ENCODE measurements at regions not wholly inside any gene's neighbourhood (a gene's known extent, or its start where the extent isn't known, plus 50 kb on each side); places are given as distances from the start of the nearest gene placed in this dataset.

DNA sequence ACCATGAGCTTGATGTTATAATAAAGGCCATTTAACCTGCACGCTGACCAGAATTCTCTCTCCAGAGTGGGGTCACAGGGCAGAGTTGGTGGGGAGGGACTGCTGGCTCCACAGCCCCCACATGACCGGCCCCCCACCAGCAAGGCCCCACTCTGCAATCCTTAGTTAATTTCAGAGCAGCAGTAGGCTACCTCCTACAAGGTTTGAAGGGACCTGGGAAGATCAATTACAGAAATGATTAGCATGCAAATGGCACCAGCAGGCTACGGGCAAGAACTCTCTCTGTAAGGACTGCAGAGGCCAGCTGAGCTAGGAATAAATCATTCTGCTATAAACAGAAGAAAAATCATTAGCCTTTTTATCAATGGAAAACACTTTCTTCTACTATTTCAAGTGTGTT lies 135.3 kb downstream of the C1D start:
- DNase-seq = no peak

DNA sequence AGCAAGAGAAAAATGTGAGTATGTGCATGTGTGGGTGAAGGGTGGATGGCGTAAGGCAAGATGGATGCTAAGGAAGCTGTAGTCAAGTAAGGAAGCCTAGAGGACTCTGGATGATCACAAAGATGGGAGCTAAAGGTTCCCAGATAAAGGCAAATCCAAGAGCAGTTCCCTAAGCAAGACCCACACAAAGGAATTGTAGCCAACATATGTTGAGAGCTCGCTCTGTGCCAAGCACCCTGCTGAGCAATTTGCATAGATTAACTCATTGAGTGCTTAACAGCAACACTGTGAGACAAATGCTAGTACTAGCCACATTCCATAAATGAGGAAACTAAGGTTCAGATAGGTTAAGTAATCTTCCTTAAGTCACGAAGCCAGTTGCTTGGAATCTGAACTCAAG lies 132.6 kb downstream of the C1D start:
- no peak for DNase-seq

DNA sequence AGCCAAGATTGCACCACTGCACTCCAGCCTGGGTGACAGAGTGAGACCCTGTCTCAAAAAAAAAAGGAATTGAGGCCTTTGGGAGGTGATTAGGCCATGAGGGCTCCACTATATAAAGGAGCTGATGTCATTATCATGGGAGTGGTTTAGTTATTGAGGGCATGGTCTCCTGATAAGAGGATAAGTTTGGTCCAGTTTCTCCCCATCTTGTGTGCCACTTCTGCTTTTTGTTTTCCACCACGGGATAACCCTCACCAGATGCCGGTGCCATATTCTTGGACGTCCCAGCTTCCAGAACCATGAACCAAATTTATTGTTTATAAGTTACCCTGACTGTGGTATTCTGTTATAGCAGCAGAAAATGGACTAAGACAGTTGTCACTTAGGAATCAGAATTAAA lies 125.8 kb downstream of the C1D start:
- DNase-seq = no peak

- no peak for DNase-seq
Measured at GRCh38 chr2:67938053-67938452, 124.8 kb downstream of the C1D start.

- no peak for DNase-seq
Measured at GRCh38 chr2:67945056-67945455, 117.7 kb downstream of the C1D start.

DNA sequence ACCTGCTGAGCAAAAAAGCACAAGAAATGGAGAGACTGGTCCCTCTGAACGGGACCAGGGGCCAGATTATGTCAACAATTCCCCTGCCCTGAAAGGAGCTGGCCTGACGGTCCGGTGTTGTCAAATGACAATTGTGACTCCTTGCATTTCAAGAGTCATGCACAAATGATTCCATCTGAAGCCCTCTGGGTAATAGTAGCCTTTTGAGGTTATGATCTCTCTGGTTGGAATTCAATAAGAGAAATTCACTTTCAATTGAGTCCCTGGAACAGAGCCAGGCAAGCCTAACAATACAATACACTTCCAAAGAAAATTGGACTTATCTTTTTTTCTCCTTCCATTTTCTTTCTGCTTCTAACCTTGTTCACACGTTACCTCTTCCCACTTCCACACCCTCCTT lies 116.9 kb downstream of the C1D start:
- peak; percentile 3 for DNase-seq

DNA sequence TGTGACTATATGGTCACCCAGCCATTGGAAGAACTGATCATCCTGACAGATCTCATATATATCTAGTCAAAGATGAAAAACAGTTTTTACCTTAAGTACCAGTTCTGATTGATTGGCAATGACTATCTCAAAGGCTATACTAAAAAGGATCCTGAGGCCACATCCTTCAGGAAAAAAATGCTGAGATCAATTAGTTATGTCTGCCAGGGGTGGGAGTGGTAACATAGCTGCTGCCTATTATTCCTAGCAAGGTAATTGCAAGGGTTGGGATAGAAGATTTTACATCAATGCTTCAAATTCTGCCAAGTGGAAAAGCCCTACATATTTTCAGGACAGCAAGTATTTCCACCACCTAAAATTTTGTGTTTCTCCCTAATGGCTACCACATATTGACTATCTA lies 114.7 kb downstream of the C1D start:
- DNase-seq = no peak

DNA sequence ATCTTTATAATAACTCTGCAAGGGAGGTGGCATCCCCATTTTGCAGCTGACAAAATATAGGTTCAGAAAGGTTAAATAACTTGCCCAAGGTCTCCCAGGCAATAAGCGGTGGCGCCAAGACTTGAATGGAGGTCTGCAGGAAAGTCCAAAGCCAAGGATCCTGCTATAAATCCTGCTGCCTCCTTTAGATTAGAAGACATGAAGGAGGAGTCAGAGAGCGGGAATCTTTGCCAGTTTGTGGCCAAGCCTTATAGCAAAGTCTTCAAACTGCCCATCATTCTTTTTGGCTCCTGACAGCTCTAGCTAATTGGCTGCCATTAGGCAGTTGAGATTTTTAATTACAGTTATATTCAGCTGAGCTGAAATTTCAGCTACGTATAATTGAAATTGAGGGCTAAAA lies 114.3 kb downstream of the C1D start:
- DNase-seq = no peak

DNA sequence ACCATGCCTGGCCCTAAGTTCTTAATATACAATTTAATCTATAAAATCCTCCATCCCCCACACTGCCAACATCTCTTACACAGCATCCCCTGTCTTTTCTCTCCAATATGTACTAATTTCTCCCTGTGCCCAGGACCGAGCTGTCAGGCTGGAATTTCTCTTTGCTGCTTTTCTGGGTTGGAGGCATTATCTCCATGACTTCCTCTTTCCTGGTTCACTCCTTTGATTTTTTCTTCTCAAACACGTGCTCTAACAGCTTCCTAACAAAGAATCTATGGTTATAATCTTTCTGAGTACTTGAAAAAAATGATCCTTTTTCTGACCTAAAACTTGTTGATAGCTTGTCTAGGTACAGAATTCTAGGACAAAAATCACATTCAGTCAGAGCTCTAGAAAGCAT lies 112.8 kb downstream of the C1D start:
- no peak for DNase-seq

DNA sequence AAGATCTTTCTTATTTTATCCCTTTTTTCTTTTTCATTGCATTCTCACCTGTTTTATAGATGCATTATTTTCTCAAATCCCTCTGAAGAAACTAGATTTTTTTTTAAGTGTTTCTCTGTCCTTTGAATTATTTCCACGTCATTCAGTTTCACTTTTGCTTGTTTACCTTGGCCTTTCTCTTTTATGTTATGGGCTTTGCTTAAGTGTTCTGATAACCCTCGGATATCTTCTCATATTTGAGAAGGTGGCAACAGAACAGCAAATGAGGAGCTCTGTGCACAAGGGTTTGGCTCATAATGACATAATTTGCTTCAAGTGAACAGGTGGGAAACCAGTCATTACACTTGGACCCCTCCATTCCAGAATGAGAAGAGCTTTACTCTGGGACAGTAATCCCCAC lies 111.9 kb downstream of the C1D start:
- no peak for DNase-seq

GRCh38 chr2:67952066-67952465 lies 110.7 kb downstream of the C1D start:
- DNase-seq = no peak

GRCh38 chr2:67954093-67954748 lies 108.6 kb downstream of the C1D start:
- DNase-seq = peak; percentile 96

DNA sequence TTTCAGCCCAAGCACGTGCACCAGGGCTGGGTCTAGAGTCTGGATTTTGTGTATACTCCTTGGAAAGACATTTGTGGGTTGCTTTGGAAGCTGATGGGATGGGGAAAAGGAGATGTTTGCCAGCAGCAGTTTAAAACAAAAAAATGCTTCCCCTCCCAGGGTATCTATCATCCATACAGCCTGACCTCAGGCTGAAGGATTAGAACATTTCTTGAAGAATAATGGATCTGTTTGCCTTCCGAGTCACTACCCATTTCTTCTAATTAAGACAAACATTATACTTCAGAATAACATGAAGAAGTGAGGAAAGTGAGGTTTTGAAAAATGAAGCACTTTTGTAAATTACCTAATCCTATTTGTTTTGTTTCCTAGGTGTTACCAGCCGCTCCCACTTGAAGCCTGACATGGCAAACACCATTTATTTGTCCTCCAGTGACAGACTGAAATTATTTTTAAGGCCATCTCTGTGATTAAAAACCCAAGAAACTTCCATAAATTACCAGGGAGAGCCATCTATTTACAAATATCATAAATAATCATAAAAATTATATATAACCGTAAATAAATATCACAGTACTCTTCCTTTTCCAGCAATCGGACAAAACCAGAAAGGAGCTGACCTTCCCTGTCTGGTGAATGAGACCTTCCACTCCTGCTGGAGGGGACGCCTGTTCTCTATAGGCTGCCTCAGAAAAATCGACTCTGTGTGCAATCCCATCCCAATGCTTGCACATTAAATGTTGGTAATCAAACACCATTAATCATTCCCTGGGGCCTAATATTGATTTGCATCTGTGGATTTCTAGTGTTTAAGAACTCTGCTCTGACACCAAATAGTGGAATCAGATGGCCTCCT lies 106.8 kb downstream of the C1D start:
- DNase-seq = peak; percentile 46

- DNase-seq = no peak
Measured at GRCh38 chr2:67965246-67965645, 97.6 kb downstream of the C1D start.

- no peak for DNase-seq
Measured at GRCh38 chr2:67970071-67970470, 92.7 kb downstream of the C1D start.

GRCh38 chr2:67970542-67970941 lies 92.3 kb downstream of the C1D start:
- no peak for DNase-seq

GRCh38 chr2:67974559-67975430 lies 88.0 kb downstream of the C1D start:
- DNase-seq = no peak

GRCh38 chr2:67977464-67977863 lies 85.3 kb downstream of the C1D start:
- DNase-seq = no peak

DNA sequence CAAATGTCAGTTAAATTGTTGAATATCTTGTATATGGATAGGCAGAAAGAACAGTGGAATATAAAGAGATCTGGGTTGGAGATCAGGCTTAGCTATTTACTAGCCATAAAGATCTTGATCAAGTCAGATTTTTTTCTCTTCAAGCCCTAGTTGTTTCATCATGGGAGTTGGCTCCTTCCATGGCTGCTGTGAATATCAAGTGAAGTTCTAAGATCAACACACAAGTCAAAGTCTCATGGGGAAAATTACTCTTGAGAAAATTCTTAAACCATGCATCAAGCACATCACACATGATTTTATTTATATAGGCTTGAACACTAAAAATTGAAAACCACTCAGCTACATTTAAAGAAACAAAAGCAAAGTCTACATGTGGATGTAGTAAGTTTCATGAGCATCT lies 79.8 kb downstream of the C1D start:
- no peak for DNase-seq

DNA sequence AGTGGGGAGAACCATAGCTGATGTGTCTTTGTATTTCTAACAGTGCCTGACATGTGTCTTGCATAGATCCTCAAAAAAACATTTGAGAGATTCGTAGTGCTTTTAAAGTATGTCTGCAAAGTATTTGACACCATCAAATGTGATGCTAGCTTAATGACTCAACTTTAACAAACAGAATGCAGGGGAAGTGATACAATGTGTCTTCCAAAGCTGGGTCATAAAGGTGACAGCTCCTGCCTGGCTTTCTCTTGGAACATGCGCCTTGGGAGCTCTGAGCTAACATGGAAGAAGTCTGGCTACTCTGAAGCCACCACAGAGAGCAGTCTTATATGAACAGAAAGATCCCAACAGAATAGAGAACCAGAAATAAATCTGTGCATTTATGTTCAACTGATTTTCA lies 78.2 kb downstream of the C1D start:
- no peak for DNase-seq

- DNase-seq = no peak
Measured at GRCh38 chr2:67985586-67985985, 77.2 kb downstream of the C1D start.

DNA sequence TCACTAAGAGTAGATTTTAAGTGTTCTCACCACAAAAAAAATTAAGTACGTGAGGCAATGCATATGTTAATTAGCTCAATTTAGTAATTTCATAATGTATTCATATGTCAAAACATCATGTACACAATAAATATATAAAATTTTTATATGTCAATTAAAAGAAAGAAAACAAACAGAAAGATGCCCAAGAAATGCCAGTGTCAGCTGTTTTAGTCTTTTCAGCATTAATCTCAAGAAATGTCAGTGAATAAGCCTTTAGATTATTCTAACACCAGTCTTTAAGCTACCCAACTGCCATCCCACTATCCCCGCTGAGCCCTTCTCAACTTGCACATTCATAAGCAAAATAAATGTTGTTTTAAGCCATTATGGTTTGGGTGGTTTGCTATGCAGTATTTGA lies 76.5 kb downstream of the C1D start:
- DNase-seq = no peak
